NCI-H82 (cell line): ENCODE measurements at regions not wholly inside any gene's neighbourhood (a gene's known extent, or its start where the extent isn't known, plus 50 kb on each side); places are given as distances from the start of the nearest gene placed in this dataset.
A peak's percentile ranks its signal among the peaks of the same experiment; 100 is the strongest.

Experiments used
- DNase-seq: peaks from one replicate; lab custom pipeline; 2025; lab: John Stamatoyannopoulos, UW

- DNase-seq = no peak
These were observed 374.2 kb upstream of the IRX1 start for GRCh38 chr5:3221432-3221831.

GRCh38 chr5:3220638-3221288 lies 374.9 kb upstream of the IRX1 start:
- no peak for DNase-seq

- no peak for DNase-seq
These were observed 375.4 kb upstream of the IRX1 start for GRCh38 chr5:3220201-3220600.

DNA sequence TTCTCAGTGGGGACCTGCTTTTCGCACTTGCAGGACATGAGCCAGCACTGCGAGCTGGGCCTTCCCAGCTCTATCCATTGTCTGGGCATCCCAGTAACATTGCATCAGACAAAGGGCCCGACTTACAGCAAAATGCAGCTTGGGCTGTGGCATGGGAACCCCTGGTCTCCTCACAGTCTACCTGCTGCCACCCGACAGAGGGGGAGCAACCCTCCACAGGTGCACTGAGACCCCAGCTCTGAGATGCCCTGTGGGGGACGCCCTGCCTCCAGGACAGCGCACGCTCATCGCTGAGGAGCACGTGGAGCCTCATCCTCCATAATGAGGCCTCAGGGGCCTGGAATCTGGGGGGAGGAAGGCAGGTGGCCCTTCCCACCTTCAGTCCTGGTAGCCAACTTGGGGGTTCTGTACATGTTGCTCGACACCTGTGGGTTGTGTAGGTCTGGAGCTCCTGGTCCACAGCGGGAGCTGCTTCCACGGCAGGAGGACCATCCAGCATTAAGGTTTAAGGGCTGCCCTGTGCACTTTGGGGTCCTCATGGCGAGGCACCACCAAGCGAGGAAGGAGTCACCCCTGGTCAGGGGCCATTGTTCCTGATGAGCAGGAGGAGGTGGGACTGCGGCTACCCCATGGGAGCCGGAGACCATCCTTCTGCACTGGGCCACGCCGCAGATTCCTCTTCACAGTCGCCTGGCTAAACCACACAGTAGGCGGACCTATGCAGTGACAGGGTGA lies 376.5 kb upstream of the IRX1 start:
- DNase-seq = no peak

GRCh38 chr5:3217771-3218495 lies 377.7 kb upstream of the IRX1 start:
- DNase-seq = peak; percentile 45

DNA sequence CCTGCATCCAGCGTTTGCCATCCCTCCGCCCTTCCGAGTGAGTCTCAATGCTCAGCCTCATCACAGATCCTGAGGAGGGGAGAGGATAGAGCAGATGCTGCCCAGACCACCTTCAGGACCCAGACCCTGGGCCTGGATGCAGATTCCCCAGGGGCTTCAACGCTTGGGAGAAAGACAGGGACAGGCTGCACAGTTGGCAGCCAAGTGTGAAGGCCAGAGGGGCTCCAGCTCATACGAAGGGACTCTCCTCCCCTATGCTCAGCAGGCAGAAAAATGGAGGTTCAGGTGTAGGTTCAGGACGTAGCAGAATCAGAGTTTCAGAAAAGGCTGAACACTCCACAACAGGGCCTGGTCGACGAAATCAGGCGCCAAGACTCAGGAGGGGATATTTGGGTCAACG lies 378.5 kb upstream of the IRX1 start:
- no peak for DNase-seq

- no peak for DNase-seq
These were observed 379.2 kb upstream of the IRX1 start for GRCh38 chr5:3216386-3216785.

- no peak for DNase-seq
These were observed 380.7 kb upstream of the IRX1 start for GRCh38 chr5:3214838-3215374.

DNA sequence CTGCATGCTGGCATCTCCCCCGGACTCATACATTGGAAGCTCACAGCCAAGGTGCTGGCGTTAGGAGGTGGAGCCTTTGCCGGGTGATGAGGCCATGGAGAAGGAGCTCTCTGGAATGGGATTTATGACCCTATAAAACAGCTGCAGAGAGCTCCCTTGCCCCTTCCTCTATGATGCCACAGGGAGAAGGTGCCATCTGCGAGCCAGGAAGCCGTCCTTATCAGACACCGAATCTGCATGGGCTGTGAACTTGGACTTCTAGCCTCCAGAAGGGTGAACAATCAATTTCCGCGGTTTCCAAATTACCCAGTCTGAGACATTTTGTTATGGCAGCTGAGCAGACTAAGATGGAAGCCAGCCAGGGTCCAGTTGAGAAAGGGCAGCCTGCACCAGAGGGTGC lies 381.2 kb upstream of the IRX1 start:
- no peak for DNase-seq

DNA sequence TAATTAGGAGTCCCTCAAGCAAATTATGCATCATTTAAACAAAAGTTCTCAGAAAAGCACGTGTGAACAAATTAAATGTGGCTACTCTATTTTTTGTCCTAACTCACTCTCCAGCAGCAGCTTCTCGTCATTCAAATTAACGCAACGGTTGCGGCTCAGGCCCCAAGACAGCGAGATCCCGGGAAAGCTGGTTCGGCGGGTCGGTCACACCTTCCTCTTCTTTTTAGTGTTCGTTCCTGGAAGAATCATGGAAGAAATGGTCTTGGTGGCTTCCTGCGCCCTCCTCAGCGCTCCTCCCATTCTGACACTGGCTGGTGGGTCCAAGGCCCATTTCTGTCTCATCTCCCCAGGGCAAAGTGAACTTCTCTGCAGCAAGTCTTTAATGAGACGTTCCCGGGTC lies 382.8 kb upstream of the IRX1 start:
- DNase-seq = no peak

GRCh38 chr5:3210531-3210930 lies 385.1 kb upstream of the IRX1 start:
- no peak for DNase-seq

DNA sequence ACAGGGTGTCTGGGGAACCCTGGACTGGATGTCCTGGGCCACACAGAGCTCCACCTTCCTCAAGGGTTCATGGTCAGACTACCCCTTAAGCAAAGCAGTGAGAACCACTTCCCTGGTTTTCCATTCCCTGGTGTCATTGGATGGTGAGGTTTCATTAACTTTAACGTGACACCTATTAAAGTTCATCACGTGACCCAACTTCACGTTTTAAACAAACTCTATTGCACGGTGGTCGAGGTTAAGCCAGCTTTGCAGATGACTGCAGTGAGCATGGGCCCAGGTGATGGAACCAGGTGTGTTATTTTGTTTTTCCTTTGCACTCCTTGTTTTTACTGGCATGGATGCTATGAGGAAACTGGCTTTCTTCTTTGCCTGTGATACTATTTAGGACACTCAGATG lies 385.7 kb upstream of the IRX1 start:
- DNase-seq = no peak

DNA sequence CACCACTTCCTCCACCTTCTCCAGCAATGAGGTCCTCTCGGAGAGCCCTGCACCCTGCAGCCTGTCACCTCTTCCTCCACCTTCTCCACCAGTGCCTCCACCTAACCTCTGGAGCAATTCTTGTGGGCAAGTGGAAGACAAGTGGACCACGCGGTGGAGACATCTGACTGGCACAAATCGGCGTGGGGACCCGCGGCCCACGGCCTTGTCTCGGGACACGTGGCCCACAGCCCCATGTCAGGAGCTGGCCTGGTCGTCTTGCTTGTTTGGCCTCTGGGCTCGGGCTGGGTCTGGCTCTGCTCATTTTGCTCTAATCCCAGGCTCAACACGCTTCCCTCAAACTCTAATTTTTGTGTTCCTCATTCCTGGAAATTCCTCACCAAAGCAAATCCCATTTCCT lies 393.1 kb upstream of the IRX1 start:
- no peak for DNase-seq

GRCh38 chr5:3201941-3202340 lies 393.7 kb upstream of the IRX1 start:
- DNase-seq = no peak

GRCh38 chr5:3201121-3201520 lies 394.5 kb upstream of the IRX1 start:
- no peak for DNase-seq

- DNase-seq = no peak
These were observed 395.5 kb upstream of the IRX1 start for GRCh38 chr5:3199962-3200755.

DNA sequence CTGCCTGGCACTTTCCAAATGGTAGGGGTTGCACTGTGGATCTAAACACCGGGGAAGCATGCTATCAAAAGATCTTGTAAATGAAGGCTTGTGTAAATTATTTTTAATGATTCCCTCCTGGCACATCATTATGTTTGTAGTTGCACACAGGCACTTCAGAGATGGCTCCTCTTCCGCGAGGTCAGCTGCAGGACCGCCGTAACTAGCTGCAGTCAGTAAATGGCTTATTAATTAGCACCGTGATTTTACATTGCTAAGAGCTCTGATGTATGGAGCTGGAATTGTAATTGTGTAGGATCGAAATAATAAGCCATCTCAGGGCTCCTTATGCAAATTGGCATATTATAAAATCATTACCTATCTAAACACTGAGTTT lies 397.6 kb upstream of the IRX1 start:
- DNase-seq = no peak

DNA sequence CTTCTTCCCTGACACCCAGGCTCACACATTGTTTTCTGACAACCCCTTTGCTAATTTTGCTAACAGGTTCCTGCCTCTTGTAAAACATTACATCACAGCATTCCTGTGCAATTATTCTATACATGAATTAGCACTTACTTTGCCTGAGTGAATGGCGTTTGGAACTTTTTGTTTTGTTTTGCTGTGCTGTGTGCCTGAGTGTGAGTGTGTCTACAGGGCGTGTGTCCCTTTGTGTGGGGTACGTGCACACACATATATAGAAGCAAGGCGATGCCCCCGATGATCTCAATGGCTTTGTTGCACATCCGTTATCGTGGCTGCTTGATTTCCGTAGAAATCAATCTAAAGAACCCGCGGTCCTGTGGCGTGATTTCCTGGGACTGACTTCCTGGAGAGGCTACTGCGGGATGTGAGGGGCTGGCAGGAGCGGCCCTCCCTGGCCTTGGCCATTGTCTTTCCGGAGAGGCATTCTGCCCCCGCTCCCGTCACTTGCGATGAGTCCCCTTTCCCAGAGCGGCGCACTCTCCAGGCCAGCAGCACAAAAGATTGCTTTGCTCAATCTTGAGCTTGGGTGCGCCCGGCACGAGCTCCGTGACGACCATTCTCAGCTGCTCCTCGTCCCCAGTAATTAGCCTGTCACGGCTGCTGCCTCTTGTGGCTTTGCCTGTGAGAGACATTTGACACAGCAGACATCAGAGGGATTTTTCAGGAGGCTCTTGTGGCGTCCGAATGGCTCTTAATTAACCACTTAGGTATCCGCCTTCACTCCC lies 398.1 kb upstream of the IRX1 start:
- peak; percentile 33 for DNase-seq

DNA sequence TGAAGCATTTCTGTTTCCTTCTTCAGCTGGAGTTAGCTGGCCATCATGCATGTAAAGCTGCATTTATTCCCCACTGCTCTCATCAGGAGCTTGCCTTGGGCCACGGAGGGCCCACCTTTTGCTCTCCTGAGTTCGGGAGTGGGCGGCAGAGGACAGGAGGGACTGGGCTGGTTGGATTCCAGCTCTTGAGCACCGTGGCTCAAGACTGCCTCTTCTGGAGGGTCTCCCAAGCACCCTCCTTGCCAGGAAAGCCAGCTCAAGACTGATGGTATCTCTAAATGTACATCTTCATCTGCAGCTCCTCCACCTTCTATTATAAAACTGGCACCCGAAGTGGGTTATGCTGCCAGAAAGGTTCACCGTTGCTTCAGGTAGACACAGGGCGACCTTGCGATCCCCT lies 399.6 kb upstream of the IRX1 start:
- peak; percentile 1 for DNase-seq

DNA sequence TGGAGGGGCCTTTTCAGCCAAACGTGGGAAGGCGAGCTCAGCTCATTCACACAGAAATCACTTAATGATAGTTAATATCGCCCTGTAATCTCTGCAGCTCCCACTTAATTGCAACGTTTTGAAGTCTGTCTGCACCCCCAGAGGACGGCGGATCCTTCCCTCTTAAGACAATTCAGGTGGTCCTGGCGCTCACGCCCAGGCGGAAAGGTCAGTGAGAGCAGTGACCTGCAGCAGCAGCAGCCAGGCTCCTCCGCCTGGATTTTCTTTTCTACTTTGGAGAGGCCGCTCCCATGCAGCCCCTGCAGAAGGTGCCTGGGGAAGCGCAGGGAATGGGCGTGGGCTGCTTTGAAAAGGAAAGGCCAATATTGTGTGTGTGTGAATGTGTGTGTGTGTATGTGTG lies 400.9 kb upstream of the IRX1 start:
- no peak for DNase-seq

- no peak for DNase-seq
These were observed 401.4 kb upstream of the IRX1 start for GRCh38 chr5:3194271-3194670.
